ENCODE measurements at regions not wholly inside any gene's neighbourhood (a gene's known extent, or its start where the extent isn't known, plus 50 kb on each side); places are given as distances from the start of the nearest gene placed in this dataset.

DNA sequence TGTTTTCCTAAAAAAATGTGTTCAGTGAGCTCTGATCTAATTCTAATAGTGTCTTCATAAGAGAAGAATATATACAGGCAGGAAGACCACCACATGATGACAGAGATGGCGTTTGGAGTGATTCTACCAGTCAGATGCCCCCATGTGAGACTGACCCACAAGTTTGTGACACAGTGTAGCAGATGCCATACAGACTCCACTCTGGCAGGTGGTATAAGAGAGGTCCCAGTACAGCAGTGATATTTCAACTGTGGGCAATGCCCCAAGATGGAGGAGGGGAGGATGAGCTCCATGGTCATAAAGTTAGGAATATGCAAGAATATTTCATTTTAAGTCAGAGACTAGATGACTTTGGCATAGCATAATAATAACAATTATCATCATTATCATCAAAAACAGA lies 1022.6 kb downstream of the KCNMA1 start:
- TF ChIP-seq, protein P1, sequence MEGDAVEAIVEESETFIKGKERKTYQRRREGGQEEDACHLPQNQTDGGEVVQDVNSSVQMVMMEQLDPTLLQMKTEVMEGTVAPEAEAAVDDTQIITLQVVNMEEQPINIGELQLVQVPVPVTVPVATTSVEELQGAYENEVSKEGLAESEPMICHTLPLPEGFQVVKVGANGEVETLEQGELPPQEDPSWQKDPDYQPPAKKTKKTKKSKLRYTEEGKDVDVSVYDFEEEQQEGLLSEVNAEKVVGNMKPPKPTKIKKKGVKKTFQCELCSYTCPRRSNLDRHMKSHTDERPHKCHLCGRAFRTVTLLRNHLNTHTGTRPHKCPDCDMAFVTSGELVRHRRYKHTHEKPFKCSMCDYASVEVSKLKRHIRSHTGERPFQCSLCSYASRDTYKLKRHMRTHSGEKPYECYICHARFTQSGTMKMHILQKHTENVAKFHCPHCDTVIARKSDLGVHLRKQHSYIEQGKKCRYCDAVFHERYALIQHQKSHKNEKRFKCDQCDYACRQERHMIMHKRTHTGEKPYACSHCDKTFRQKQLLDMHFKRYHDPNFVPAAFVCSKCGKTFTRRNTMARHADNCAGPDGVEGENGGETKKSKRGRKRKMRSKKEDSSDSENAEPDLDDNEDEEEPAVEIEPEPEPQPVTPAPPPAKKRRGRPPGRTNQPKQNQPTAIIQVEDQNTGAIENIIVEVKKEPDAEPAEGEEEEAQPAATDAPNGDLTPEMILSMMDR (IDR thresholded peaks at IDR 0.05; ENCODE audit: insufficient read depth, low read depth, low read length), result no peak
- no peak for TF ChIP-seq EZH2 (IDR thresholded peaks at IDR 0.05; ENCODE audit: insufficient read depth, low read length)
